GM23338 (cell line): ENCODE measurements at regions not wholly inside any gene's neighbourhood (a gene's known extent, or its start where the extent isn't known, plus 50 kb on each side); places are given as distances from the start of the nearest gene placed in this dataset.

Source experiments
- ATAC-seq: fragments of 200-7000 bp; cut with Tn5 transposase; 3 replicates; pipeline ENCODE4 v1.9.1; 2020
- DNase-seq: peaks from one replicate; pipeline ENCODE4 v3.0.0-alpha.2; 2015; ENCODE audit warnings: low spot score
- H2AFZ ChIP-seq: fragments of 200-600 bp; sonication (generic); 2 replicates; pipeline ENCODE4 v1.8.0; 2016; ENCODE audit warnings: antibody characterized with exemption, mild to moderate bottlenecking, moderate library complexity
- H3F3A ChIP-seq: fragments of 200-600 bp; sonication (generic); replicated peaks from 2 replicates; pipeline ENCODE4 v1.8.0; 2017; ENCODE audit warnings: antibody characterized with exemption, mixed run types, low read depth
- H3K27ac ChIP-seq: fragments of 200-600 bp; sonication (generic); 2 replicates; pipeline ENCODE4 v1.6.1; 2016; ENCODE audit warnings: low read depth
- H3K27me3 ChIP-seq: fragments of 200-600 bp; sonication (generic); 2 replicates; pipeline ENCODE4 v1.8.0; 2016; ENCODE audit warnings: mild to moderate bottlenecking, mixed run types, moderate library complexity; ENCODE audit not compliant: insufficient read depth
- H3K36me3 ChIP-seq: fragments of 200-600 bp; sonication (generic); 2 replicates; pipeline ENCODE4 v1.8.0; 2016; ENCODE audit warnings: mild to moderate bottlenecking; ENCODE audit not compliant: insufficient read depth
- H3K4me1 ChIP-seq: fragments of 200-600 bp; sonication (generic); 2 replicates; pipeline ENCODE4 v1.8.0; 2016; ENCODE audit warnings: mild to moderate bottlenecking, moderate library complexity; ENCODE audit not compliant: insufficient read depth
- H3K4me2 ChIP-seq: fragments of 200-600 bp; sonication (generic); 2 replicates; pipeline ENCODE4 v1.7.1; 2017; ENCODE audit warnings: mixed run types
- H3K4me3 ChIP-seq: fragments of 200-600 bp; sonication (generic); 2 replicates; pipeline ENCODE4 v1.6.1; 2016; ENCODE audit warnings: mixed run types
- H3K79me2 ChIP-seq: fragments of 200-600 bp; sonication (generic); replicated peaks from 2 replicates; pipeline ENCODE4 v1.8.0; 2017; ENCODE audit warnings: mild to moderate bottlenecking; ENCODE audit not compliant: insufficient read depth
- H3K9me2 ChIP-seq: fragments of 200-600 bp; sonication (generic); 2 replicates; pipeline ENCODE4 v1.8.0; 2017; ENCODE audit not compliant: insufficient read depth
- H4K20me1 ChIP-seq: fragments of 200-600 bp; sonication (generic); replicated peaks from 2 replicates; pipeline ENCODE4 v1.8.0; 2017; ENCODE audit warnings: mild to moderate bottlenecking; ENCODE audit not compliant: insufficient read depth
- H3K27ac Mint-ChIP-seq: 2 replicates; pipeline ENCODE4 v1.8.0; 2020; ENCODE audit warnings: inconsistent platforms, mild to moderate bottlenecking, moderate library complexity, mixed read lengths
- H3K27me3 Mint-ChIP-seq: 3 replicates; pipeline ENCODE4 v1.8.0; 2022; ENCODE audit warnings: low read depth, mild to moderate bottlenecking, moderate library complexity, mixed read lengths, inconsistent platforms; ENCODE audit not compliant: insufficient read depth, poor library complexity
- H3K36me3 Mint-ChIP-seq: 3 replicates; pipeline ENCODE4 v1.8.0; 2021; ENCODE audit warnings: low read depth, mild to moderate bottlenecking, inconsistent platforms, moderate library complexity, mixed read lengths
- H3K4me1 Mint-ChIP-seq: 3 replicates; pipeline ENCODE4 v1.8.0; 2020; ENCODE audit warnings: mild to moderate bottlenecking, inconsistent platforms, mixed read lengths
- H3K4me3 Mint-ChIP-seq: 3 replicates; pipeline ENCODE4 v1.8.0; 2021; ENCODE audit warnings: moderate library complexity, mild to moderate bottlenecking, inconsistent platforms, mixed read lengths
- H3K9me3 Mint-ChIP-seq: 3 replicates; pipeline ENCODE4 v1.8.0; 2020; ENCODE audit warnings: moderate library complexity, mild to moderate bottlenecking, inconsistent platforms, mixed read lengths
- CREB1 ChIP-seq: fragments of 250-450 bp; sonication (Bioruptor Pico); IDR thresholded peaks from 2 replicates; pipeline ENCODE4 v1.5.0; 2020; ENCODE audit warnings: low read depth, mild to moderate bottlenecking, moderate library complexity
- EZH2 ChIP-seq: fragments of 200-600 bp; sonication (generic); IDR thresholded peaks from one replicate; pipeline ENCODE4 v1.8.0; 2017; ENCODE audit warnings: antibody characterized with exemption, mild to moderate bottlenecking, low read depth; ENCODE audit not compliant: unreplicated experiment
- EZH2phosphoT487 ChIP-seq: fragments of 200-600 bp; sonication (generic); IDR thresholded peaks from one replicate; pipeline ENCODE4 v1.8.1; 2018; ENCODE audit warnings: antibody characterized with exemption; ENCODE audit not compliant: unreplicated experiment
- NANOG ChIP-seq: IDR thresholded peaks from 2 replicates; pipeline ENCODE4 v1.6.1; 2016; ENCODE audit warnings: antibody characterized with exemption, borderline replicate concordance
- POLR2AphosphoS5 ChIP-seq: IDR thresholded peaks from 2 replicates; pipeline ENCODE4 v1.6.1; 2016; ENCODE audit warnings: antibody characterized with exemption, low read depth
- STAT1 ChIP-seq: IDR thresholded peaks from one replicate; pipeline ENCODE4 v1.6.1; 2016; ENCODE audit warnings: antibody characterized with exemption; ENCODE audit not compliant: unreplicated experiment
- ZNF114 ChIP-seq: fragments of 250-450 bp; sonication (Bioruptor Pico); IDR thresholded peaks from 2 replicates; pipeline ENCODE4 v1.5.0; 2020; ENCODE audit warnings: mild to moderate bottlenecking, moderate library complexity
- ZNF331 ChIP-seq: fragments of 250-450 bp; sonication (Bioruptor Pico); IDR thresholded peaks from 2 replicates; pipeline ENCODE4 v1.5.0; 2020; ENCODE audit warnings: low read depth, mild to moderate bottlenecking, moderate library complexity
- ZNF462 ChIP-seq: fragments of 250-450 bp; sonication (Bioruptor Pico); IDR thresholded peaks from 2 replicates; pipeline ENCODE4 v1.5.0; 2020; ENCODE audit warnings: mild to moderate bottlenecking, moderate library complexity
- TF ChIP-seq, protein P1 (sequence below), 2 experiments: fragments of 200-600 bp in 1 of 2; sonication (generic) in 1 of 2; conservative IDR thresholded peaks; 2 replicates each; pipeline versions ENCODE4 v1.5.1 to v1.6.1; 2016 to 2017; ENCODE audit warnings: antibody characterized with exemption in 2 of 2, low read depth in 2 of 2, mild to moderate bottlenecking in 2 of 2, moderate library complexity in 1 of 2

DNA sequence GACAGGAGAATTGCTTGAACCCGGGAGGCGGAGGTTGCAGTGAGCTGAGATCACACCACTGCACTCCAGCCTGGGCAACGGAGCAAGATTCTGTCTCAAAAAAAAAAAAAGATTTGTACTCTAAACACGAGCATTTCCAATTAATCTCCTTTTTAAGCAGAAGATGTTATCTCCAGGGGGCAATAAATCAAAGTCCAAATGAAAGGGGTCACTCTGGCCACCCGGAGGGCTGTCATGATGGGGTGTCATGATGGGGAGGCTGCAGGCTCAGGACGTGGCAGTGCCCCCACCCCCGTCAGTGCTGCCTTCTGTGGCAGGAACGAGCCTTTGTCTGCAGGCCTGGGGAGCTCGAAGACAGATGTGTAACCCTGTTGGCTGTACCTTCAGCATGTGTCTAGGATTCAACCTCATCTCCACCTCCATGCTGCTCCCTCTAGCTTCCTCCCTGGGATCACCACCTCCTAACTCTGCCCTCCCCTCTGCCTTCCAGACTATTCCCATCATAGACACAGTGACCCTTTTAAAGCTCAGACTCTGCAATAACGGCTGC, 76.9 kb upstream of the YWHAQ start:
- no peak overlapping the region for H3K4me3 Mint-ChIP-seq
- H3K27me3 ChIP-seq: no peaks in the 10 kb centered on the region
- no peak overlapping the region for H3K27ac Mint-ChIP-seq
- H3K9me3 Mint-ChIP-seq: peaks cover 2% of the 10 kb centered on the region; the same call in 1 of the 3 replicates
- H3K9me2 ChIP-seq: no peaks in the 10 kb centered on the region
- H3K4me3 ChIP-seq: no peak overlapping the region
- H3K36me3 Mint-ChIP-seq: no peaks in the 10 kb centered on the region; the same call in 2 of the 3 replicates
- H2AFZ ChIP-seq: no peak overlapping the region
- H3K36me3 ChIP-seq: no peaks in the 10 kb centered on the region
- no peak; the same call in 2 of the 3 replicates for ATAC-seq
- peaks cover 2% of the 10 kb centered on the region for H3K27me3 Mint-ChIP-seq
- DNase-seq: no peak
- no peak for TF ChIP-seq EZH2phosphoT487
- TF ChIP-seq, protein P1, sequence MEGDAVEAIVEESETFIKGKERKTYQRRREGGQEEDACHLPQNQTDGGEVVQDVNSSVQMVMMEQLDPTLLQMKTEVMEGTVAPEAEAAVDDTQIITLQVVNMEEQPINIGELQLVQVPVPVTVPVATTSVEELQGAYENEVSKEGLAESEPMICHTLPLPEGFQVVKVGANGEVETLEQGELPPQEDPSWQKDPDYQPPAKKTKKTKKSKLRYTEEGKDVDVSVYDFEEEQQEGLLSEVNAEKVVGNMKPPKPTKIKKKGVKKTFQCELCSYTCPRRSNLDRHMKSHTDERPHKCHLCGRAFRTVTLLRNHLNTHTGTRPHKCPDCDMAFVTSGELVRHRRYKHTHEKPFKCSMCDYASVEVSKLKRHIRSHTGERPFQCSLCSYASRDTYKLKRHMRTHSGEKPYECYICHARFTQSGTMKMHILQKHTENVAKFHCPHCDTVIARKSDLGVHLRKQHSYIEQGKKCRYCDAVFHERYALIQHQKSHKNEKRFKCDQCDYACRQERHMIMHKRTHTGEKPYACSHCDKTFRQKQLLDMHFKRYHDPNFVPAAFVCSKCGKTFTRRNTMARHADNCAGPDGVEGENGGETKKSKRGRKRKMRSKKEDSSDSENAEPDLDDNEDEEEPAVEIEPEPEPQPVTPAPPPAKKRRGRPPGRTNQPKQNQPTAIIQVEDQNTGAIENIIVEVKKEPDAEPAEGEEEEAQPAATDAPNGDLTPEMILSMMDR (conservative IDR thresholded peaks at IDR 0.05; ENCODE audit: low read depth in 2 of 2): peak in 1 of 2 experiments; percentile 28; a peak in 2 of 4 replicates
- TF ChIP-seq EZH2: no peak
- TF ChIP-seq CREB1 (CRISPR knock-in tag): no peak
- TF ChIP-seq ZNF114 (CRISPR knock-in tag): no peak
- no peak for TF ChIP-seq ZNF331 (CRISPR knock-in tag)
- H3K4me1 ChIP-seq: no peaks in the 10 kb centered on the region
- H3F3A ChIP-seq: no peaks in the 10 kb centered on the region
- no peak overlapping the region for H3K27ac ChIP-seq
- H3K4me1 Mint-ChIP-seq: 0 out of 3 replicates have a peak, but pooled peaks cover 2% of the 10 kb centered on the region
- no peak overlapping the region for H3K4me2 ChIP-seq
- no peaks in the 10 kb centered on the region for H4K20me1 ChIP-seq
- H3K79me2 ChIP-seq: no peaks in the 10 kb centered on the region

- Histone ChIP-seq H3K27me3 (no peaks in the 10 kb centered on the region), H3K79me2 (no peaks in the 10 kb centered on the region), H3K9me2 (no peaks in the 10 kb centered on the region), H2AFZ (no peak overlapping the region), H3K36me3 (no peaks in the 10 kb centered on the region), H3K27ac (no peak overlapping the region), H3K4me2 (no peak overlapping the region), H3F3A (no peaks in the 10 kb centered on the region), H3K4me3 (no peak overlapping the region), H4K20me1 (no peaks in the 10 kb centered on the region), H3K4me1 (no peaks in the 10 kb centered on the region)
- DNase-seq: no peak
- no peak overlapping the region for H3K4me3 Mint-ChIP-seq
- peaks cover 2% of the 10 kb centered on the region; the same call in 1 of the 3 replicates for H3K9me3 Mint-ChIP-seq
- no peak overlapping the region for H3K27ac Mint-ChIP-seq
- H3K4me1 Mint-ChIP-seq: 0 out of 3 replicates have a peak, but pooled peaks cover 2% of the 10 kb centered on the region
- H3K36me3 Mint-ChIP-seq: no peaks in the 10 kb centered on the region; the same call in 2 of the 3 replicates
- TF ChIP-seq STAT1 (no peak), POLR2AphosphoS5 (no peak), ZNF462 (no peak), NANOG (no peak)
- TF ChIP-seq, protein P1 (conservative IDR thresholded peaks at IDR 0.05; ENCODE audit: low read depth in 2 of 2): no peak
- no peak for ATAC-seq
- H3K27me3 Mint-ChIP-seq: peaks cover 2% of the 10 kb centered on the region
These were observed 78.1 kb upstream of the YWHAQ start for GRCh38 chr2:9708683-9709538.
